NCI-H510A (cell line): ENCODE measurements at regions not wholly inside any gene's neighbourhood (a gene's known extent, or its start where the extent isn't known, plus 50 kb on each side); places are given as distances from the start of the nearest gene placed in this dataset.
"Not testable (repeated sequence)": the region's sequence is repeated elsewhere in the genome, so short reads cannot be mapped to it uniquely, and the experiment has no call there.

Source experiments
- DNase-seq: peaks from one replicate; lab custom pipeline; 2025; lab: John Stamatoyannopoulos, UW

DNA sequence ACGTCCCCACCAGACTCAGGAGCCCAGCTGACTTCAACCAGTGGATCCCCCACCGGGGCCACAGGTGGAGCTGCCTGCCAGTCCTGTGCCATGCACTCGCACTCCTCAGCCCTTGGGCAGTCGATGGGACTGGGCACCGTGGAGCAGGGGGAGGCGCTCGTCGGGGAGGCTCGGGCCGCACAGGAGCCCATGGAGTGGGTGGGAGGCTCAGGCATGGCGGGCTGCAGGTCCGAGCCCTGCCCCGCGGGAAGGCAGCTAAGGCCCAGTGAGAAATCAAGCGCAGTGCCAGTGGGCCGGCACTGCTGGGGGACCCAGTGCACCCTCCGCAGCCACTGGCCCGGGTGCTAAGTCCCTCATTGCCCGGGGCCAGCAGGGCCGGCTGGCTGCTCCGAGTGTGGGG, 52.3 kb upstream of the LRRC30 start:
- DNase-seq = not testable (repeated sequence)

DNA sequence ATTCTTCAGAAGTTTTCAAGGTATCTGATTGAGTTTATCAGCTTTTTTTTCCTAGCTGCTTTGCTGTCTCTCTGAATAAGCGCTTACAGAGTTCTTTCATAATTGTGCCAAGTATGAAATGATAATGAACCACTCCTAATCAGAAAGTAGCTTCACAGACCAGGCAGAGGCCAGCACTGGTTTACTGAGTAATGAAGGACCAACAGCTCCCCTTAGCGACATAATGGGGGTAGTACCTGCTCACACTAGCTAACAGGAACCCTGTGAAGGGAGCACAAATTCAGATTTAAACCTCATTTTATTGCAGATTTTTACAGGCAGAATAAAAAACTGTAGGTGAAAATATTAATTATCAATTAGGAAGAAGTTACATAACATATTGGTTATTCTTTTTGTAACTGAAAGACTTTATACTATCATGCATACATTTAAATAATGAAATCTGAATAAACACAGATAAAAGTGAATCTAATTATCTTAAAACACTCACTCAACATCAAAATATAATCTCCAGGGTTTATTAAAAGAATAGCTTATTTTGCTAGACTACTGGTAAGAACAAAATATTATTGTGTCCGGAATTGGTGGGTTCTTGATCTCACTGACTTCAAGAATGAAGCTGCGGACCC, 53.7 kb upstream of the LRRC30 start:
- peak; percentile 43 for DNase-seq

DNA sequence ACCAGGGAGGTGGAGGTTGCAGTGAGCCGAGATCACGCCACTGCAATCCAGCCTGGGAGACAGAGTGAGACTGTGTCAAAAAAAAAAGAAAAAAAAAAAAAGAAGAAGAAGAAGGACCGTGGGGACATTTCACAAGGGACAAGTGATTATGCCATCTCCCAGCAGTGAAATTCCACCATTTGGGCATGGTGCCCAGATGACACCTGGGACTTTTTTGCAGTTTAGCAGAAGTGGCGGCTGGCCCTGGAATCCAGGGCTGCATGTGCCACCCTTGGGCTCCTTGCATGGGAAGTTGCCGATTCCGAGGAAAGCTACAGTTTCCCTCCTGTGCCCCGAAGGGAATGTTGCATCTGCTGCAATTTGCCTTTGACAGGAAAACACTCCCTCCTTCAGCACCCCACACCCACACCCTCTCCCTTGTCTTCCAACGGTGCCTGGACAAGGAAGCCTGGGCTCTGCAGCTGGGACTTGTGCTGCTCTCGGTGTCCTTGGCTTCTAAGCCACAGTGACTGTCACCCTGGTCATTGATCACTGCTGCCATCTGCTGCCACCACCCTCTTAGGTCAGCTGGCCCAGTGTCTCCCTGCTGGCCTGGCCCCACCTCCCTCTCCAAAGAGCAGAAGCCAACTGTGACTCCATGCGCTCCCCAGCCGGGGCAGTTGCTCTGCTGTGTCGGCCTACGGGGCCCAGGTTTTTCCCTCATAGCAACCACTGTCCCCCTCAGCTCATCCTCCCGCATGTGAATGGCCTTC, 56.4 kb upstream of the LRRC30 start:
- peak; percentile 24 for DNase-seq

- no peak for DNase-seq
Observed at GRCh38 chr18:7173216-7173615, 55.6 kb upstream of the LAMA1 start.

- no peak for DNase-seq
Observed at GRCh38 chr18:7172611-7173010, 55.0 kb upstream of the LAMA1 start.

DNA sequence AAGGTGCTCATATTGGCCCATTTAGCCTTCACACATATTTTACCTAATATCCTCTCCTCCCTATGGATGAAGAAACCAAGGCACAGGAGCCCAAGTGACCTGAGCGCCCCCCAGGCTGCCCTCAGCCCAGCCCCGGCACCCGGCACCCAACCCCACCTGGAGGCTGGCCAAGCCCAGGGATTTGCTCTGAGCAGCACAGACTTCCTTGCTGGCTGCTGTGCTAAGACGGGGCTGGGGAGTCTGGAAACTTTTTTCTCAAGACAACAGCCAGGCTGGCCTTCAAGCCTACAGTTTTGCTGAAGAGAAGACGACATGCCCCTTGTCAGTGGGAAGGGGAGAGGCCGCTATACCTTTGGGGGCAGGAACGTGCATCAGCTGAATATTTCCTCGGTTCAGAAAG, 52.7 kb upstream of the LAMA1 start:
- no peak for DNase-seq

DNA sequence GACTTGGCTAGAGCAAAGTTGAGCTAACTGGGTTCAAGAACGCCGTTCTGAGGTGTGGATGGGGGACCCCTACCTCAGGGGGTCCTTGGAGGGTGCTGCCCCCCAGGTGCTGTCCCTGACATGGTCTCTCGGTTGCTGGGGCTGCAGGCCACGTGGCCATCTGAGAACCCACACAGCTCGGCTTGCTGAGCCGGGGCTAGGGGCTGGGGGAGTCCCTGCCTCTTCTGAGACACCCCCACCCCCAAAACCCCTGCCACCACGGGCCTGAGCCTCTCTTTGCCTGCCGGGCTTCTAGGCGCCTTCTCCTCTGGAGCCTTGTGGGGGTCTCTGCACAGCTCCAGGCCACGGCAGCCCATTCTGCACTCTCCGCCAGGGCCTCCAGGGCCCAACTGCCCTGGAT, 52.0 kb upstream of the LAMA1 start:
- no peak for DNase-seq

GRCh38 chr18:7168408-7168807, 50.8 kb upstream of the LAMA1 start:
- no peak for DNase-seq
